Fibroblast of pulmonary artery (primary cell): ENCODE measurements at regions not wholly inside any gene's neighbourhood (a gene's known extent, or its start where the extent isn't known, plus 50 kb on each side); places are given as distances from the start of the nearest gene placed in this dataset.

ENCODE experiments used
- DNase-seq: peaks from one replicate; pipeline ENCODE4 v3.0.0-alpha.2; 2010; ENCODE audit warnings: low read depth
- H3K4me3 ChIP-seq: replicated peaks from 2 replicates; pipeline ENCODE4 v1.5.1; 2011; ENCODE audit warnings: low read depth, mild to moderate bottlenecking, control low read depth, low read length, moderate library complexity
- TF ChIP-seq, protein P1 (sequence below): IDR thresholded peaks from 2 replicates; pipeline ENCODE4 v1.5.1; 2011; ENCODE audit warnings: mild to moderate bottlenecking, control low read depth, low read length, inconsistent platforms; ENCODE audit errors: missing control alignments

DNA sequence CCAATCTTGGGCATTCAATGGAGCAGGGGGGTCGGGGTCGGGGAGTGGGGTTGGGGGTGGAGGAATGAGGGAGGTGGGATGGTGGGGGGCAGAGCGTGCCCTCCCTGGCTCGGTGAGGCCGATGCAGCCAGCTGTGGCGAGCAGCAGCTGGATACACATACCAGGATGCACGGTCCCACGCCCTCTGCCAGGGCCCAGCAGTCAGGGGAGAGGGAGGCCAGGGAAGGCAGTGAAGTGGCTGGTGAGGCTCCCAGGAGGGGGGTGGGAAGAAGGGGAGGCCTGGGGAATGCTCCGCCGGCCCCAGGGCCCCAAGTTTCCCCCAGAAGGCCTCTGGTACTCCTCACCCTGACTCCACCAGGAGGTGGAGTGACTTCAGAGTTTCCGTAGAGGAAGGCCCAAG is 77.6 kb upstream of the LHX1 start:
- H3K4me3 ChIP-seq = no peak overlapping the region
- no peak for DNase-seq
- TF ChIP-seq, protein P1, sequence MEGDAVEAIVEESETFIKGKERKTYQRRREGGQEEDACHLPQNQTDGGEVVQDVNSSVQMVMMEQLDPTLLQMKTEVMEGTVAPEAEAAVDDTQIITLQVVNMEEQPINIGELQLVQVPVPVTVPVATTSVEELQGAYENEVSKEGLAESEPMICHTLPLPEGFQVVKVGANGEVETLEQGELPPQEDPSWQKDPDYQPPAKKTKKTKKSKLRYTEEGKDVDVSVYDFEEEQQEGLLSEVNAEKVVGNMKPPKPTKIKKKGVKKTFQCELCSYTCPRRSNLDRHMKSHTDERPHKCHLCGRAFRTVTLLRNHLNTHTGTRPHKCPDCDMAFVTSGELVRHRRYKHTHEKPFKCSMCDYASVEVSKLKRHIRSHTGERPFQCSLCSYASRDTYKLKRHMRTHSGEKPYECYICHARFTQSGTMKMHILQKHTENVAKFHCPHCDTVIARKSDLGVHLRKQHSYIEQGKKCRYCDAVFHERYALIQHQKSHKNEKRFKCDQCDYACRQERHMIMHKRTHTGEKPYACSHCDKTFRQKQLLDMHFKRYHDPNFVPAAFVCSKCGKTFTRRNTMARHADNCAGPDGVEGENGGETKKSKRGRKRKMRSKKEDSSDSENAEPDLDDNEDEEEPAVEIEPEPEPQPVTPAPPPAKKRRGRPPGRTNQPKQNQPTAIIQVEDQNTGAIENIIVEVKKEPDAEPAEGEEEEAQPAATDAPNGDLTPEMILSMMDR = no peak

DNA sequence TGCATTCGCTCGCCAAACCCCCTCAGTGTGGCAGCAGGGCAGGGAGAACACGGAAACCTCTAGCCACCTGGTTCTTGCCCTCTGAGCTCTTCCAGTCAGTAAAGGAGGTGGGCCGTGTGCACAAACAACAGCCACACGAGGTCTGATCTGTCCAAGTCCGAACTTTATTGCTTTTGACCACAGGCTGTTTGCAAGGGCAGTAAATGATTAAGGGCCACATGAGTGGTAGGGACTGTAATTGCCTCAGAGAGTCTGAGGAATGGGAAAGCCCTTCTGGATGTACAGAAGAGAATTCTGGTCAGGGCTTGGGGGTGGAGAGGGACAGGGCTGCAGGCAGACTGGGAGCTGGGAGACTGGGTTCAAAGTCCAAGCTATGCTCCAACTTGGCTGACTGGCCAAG is 75.7 kb upstream of the LHX1 start:
- TF ChIP-seq, protein P1 = no peak
- no peak for DNase-seq
- no peak overlapping the region for H3K4me3 ChIP-seq

DNA sequence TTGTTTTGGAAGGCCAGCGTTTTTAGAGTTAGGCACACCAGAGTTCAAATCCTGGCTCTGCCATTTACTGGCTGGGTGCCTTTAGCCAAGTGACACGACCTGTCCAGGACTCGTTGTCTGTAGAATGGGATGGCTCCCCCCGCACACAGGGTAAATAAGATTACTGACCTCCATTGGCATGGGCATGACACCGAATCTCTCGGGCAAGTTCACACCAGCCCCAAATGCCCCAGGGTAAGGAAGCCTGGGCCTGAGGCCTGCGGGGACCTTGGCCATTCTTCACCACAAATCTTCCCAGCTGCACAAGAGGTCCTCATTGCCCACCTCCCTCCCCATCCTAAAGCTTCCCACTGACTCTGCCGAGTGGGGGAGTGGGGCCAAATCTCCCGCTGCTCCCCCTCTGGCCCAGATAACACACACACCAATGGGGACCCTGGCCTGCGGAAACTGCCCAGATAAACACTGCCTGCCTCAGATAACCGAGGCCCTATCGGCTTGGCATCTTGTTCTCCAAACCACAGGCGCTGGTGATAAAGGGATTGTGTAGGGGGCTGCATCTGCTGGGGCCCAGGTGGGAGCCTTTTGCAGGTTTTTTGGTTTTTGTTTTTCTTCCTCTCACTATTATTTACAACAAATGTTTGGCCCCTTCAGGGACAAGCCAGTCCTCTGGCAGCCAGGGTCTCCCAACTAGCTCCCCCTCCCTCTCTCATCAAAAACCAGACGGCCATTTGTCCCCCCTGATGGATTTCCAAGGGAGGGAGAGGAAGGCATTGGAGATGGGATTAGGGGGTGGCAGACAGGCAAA is 75.0 kb upstream of the LHX1 start:
- no peak for DNase-seq
- TF ChIP-seq, protein P1 = no peak

DNA sequence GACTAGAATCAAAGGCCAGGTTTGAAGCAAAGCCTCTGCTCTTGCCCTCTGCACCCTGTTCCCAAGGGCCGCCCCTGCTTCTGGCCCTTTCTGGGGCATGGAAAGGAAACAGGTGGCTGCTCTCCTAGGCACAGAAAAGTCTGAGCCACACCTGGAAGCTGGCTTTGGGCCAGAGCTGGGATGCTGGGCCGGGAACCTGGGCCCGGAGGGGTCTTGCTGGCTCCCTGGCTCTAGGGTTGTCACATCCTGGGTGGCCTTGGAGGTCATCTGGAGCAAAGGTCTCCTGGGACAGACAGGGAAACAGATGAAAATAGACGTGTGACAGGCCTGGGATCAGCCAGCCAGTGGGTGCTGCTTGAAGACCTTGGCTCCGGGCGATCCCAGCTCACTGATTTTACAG is 74.1 kb upstream of the LHX1 start:
- DNase-seq = no peak
- H3K4me3 ChIP-seq = no peak overlapping the region
- TF ChIP-seq, protein P1 = no peak

More for the DNA sequence above, 75.0 kb upstream of the LHX1 start:
- no peak overlapping the region for H3K4me3 ChIP-seq

DNA sequence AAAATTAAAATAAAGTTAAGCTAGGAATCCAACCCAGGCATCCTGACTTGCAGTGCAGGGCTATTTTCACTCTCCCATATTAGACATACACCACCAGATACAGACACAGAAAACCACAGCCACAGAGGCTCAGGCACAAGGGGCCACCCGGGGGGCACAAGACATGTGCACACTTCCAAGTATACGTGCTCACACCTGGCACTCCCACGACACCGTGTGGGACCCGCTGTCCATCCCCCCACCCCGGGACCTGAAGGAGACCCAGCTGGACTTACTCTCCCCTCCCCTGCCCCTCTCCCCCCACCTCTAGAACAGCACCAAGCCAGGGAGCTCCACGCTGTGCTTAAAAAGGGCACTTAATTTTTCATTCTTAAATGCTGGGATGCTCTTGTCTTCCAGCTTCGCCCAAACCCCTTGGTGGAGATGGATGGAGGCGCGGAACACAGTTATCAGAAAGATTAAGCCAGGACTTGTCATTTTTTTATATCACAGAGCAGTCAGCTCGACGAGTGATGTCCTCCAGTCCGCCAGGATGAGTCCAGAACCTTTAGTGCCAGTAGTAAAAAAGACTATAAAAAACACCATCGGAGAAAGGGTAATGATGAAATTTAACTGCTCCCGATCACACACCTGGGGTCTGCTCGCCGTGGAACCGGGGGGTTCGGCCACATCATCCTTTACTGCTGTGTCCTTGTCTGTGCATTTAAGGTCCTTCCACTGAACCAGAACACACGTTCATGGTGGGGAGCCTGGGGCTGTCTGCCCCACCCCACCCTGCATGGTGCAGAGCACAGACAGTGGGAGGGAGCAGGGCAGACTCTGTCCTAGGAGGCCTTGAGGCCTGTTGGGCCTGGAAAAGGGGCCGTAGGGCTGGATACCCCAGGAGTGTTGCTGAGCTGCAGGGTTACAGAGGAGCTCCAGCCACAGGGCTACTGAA is 73.3 kb upstream of the LHX1 start:
- DNase-seq = no peak
- no peak overlapping the region for H3K4me3 ChIP-seq
- TF ChIP-seq, protein P1 = no peak

DNA sequence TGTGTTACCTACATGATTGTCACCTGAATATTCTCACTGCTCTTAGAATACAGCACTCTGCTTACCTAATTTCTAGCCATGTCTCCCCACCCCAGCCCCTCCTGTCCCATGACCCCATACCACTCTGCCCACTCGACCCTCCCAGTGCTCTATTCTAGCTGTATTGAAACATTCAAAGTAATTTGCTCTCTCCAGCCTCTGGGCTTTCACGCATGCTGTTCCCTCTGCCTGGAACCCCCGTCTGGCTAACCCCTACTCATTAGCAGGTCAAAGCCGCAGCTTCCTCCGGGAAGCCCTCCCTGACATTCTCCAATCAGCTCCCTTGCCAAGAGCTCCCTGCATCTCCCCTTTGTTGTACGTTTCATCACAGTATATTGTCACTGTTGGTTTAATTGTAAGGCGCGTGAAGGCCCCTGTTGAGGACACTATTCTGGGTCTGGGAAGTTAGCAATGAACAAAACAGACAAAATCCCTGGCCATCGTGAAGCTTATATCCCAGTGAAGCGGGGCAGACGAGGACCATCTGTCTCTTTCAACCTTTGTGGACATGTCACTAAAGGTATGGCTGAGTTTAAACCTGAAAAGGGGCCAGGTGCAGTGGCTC is 72.3 kb upstream of the LHX1 start:
- no peak overlapping the region for H3K4me3 ChIP-seq
- TF ChIP-seq, protein P1 = no peak
- no peak for DNase-seq
